OCI-LY1 (cell line): ENCODE measurements at regions not wholly inside any gene's neighbourhood (a gene's known extent, or its start where the extent isn't known, plus 50 kb on each side); places are given as distances from the start of the nearest gene placed in this dataset.

Source experiments
- CTCF ChIP-seq: fragments of 200-600 bp; sonication (generic), shearing (Covaris generic); IDR thresholded peaks from 2 replicates; pipeline ENCODE4 v1.5.1; 2017; ENCODE audit warnings: mild to moderate bottlenecking, antibody characterized with exemption, low read length, moderate library complexity, mixed read lengths
- EZH2 ChIP-seq: fragments of 200-600 bp; sonication (generic), shearing (Covaris generic); IDR thresholded peaks from 2 replicates; pipeline ENCODE4 v1.8.0; 2017; ENCODE audit warnings: borderline replicate concordance, mixed run types, mild to moderate bottlenecking, antibody characterized with exemption, low read length, moderate library complexity, mixed read lengths

GRCh38 chr21:36605426-36605825 is 93.5 kb upstream of the SIM2 start:
- TF ChIP-seq CTCF (no peak), EZH2 (no peak)
